HS-27A (cell line): ENCODE measurements at regions not wholly inside any gene's neighbourhood (a gene's known extent, or its start where the extent isn't known, plus 50 kb on each side); places are given as distances from the start of the nearest gene placed in this dataset.

Experiments used
- DNase-seq: peaks from one replicate; pipeline ENCODE4 v3.0.0-alpha.2; 2012; ENCODE audit warnings: low read depth, missing footprints

DNA sequence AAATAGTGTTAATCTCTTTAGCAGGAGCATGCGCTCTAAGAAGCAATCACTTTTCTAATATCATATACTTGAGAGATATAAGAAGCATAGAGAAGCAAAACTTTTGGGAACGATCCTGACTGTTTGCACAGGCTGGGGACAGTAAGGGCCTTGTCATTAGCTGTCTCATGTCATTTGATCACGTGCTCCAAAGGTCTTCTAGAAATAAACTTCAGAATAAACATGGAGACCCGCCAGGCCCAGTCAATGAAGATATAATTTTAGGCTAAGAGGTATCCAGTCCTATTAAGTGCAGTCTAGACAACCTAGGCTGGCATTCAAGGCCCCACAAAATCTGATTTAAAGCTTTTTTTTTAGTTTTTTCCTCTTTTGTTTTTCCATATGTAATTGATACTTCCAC, 111.0 kb upstream of the APC start:
- no peak for DNase-seq

DNA sequence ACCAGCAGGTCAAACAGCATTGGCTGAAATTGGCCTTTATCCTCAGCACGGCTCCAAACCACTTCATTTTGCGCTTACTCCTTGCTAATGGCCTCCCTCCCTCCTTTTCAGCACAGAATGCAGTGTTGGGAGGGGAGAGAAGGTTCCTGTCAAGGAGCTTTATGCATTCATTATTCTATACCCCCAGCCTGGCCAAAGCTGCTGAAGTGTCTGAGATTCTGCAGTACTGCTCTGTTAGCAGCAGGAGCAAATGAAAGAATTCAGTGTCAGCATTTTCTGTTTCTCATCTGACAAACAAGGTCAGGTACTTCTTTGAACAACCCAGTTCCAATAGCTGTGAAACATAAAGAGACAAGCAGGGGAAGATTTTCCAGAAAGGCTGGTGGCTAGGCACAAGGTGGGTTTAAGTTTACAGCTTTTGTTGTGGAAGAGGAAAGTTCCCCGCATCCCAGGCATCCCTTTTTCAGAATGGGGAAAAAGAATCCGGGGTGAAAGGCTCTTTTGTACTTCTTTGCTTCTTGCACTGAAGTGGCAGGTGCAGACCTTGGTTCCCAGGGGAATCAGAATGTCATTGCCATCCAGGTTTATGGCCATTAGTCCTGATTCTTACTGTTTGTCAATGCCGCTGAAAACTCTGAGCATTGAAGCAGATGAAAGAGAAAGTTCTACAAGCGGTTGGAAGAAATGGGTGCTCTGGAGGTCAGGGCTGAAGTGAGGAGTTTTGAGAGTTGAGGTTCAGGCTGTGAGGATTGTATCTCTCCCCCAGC, 109.3 kb upstream of the APC start:
- no peak for DNase-seq

DNA sequence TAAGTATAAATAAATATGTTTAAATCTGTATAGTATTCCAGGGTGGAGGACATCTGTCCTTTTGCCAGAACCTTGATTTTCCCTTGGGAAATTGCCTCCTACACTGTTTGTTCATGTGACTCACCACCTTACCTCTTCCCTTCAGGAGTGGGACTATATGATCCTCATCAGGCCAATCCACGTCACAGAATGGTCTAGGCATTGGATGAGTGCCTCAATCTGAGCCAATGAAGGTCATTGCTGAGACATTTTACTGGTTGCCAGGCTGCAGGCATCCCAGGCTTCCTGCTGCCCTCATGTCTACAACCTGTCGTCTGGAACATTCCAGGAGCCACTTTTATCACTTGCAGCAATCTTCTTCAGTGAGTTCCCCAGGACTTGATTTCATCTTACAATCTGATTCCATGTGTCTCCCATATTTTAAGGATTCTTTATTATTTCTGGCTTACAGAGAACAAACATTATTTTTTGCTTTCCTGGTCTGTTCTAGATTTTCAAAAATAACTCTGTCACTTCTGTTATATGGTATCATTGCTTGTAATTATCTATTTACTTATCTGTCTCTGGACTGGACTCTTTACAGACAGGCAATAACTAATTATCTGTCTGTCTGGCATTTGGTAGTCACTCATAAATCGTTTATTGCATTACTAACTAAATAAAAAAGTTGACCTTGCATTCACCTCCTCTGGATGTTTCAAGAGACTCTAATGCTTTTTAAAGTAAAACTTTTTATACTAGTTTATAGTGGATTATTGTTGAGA, 107.3 kb upstream of the APC start:
- no peak for DNase-seq

DNA sequence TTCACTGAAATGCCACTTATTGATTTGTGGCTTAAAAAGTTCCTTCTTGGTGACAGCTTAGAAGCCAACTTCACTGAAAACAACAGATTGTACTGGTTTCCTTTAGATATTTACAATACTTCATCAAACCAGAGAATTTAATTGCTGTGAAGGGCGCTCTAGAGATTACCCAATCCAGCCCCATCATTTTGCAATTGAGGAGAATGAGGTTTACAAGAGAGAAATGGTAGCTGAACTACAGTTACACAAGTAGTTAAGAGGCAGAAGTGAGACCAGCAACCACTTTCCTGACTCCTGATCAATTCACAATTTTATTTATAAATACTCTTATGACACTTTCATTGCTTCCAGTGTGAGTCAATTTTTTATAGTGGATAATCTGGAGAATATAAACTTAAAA, 103.5 kb upstream of the APC start:
- DNase-seq, result no peak

DNA sequence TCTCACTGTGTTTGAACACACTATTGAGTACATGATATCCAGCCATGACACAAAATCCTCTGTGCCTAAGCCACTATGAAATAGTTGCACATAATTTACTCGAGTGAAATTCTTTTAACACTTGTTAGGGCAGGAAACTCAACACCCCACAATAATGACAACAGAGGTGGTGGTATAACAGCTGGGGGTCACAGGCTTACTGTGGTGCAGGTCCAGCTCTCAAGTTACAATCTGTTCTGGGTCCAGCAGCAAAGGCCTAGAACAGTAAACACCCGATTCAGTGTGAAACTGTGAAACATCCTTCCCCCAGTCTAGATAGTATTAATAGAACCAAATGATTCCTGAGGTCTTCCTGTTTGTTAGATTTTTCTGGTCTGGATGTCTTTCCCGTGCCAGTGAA, 102.9 kb upstream of the APC start:
- no peak for DNase-seq

DNA sequence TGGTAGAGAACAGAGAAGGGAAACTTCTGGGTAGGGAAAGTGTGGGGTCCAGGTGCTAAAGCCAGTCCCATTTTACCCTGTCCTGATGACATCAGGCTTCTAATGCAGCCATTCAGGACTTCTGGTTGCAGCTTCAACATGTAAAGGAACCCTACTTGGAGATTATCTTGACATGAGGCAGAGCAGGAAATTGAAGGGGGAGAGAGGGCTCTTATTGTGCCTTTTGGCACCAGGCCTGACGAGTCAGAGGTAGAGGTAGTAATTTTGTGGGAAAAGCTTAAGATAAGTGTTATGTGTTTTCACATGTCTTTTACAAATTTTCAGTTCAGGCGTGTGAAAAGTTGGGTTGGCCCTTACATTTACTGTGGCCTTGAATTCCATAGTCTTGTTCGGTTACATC, 102.4 kb upstream of the APC start:
- DNase-seq, result no peak

DNA sequence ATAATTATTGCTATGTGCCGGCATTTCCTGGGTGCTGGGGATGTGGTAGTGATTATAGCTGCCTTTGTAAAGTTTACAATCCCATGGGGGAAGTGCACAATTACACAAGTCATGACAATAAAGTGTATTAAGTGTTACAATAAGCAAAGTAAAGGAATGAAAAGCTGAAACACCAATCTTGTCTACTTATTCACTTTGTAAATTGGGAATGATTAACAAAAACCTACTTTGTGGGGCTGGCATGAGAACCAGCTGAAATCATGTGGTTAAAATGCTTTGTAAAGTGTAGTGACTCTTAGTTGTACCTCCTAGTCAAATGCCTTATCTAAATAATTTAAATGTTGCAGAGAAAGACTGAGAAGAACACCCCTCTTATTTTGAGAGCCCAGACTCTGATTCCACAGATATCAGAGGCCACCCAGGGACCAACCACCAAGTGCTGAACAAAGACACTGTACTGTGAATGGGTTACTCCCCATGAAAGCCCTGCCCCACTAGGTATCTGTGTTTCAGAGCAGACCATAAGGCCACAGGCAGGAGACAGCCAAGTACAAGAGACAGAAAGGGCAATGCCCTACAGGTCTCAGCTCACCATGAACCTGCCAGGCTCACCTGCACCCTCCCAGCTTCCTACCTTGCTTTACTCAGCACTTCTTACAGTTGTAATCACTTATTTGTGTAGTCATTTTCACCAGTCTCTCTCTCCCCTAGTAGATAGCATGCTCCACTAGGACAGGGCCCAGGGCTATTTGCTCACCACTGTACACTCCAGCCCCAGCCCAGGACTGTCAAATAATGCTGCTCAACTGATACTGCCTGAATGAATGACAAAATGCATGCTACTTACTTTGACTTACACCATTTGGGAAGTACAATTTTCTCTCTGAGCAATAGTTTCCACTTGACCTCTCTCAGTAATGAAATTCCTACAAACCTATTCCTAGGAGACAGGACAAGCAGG, 101.6 kb upstream of the APC start:
- DNase-seq, result no peak

DNA sequence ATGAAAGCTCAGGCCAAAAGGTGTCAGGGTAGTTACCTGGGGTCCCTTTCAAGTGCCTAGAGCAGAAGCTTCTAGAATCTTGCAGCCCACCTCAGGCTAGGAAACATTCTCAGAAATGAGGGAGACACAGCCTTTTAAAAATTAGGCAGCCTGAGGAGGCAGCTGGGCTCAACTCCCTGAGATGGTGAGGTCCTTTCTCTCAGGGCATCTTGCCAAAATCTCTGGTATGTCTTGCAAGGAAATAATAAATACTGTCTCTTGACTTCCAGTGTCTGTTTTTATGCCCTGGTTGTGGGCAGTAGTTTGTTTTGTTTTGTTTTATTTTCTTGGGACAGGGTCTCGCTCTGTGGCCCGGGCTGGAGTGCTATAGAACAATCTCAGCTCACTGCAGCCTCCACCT, 100.9 kb upstream of the APC start:
- DNase-seq, result no peak

DNA sequence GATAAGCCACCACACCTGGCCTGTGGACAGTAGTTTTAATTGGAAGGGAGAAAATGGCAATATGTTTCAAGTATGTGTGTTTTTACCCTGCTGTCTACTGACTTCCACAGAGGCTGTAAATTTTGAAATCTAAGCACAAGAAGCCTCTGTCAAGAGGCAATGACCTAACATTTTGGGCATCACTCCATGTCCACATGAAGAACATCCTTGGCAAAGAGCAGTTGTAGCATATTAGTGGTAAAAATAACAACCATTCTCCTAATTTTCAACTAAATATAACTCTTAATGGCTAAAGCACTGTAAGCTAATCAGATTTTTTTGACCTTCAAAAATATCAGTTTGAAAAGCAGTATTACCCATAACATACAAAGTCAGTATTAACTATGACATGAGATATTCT, 100.3 kb upstream of the APC start:
- DNase-seq, result no peak

DNA sequence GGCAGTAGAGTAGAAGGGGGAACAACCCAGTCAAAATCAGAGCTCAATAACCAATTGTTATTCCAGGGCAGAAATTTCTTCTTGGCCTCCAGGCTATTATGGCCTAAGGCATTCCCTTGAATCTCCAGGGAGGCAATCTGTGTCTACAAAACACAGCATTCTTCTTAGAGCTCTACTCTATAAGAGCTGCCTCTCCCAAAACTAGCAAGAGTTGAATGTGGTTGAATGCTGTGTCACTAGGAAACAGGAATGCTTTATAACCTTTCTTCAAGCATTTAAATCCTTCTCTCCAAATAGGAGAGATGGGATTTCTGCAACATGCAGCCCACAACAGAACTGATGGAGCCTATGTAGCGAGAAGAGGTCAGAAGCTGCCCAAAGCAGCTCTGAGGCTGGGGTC, 97.1 kb upstream of the APC start:
- no peak for DNase-seq

DNA sequence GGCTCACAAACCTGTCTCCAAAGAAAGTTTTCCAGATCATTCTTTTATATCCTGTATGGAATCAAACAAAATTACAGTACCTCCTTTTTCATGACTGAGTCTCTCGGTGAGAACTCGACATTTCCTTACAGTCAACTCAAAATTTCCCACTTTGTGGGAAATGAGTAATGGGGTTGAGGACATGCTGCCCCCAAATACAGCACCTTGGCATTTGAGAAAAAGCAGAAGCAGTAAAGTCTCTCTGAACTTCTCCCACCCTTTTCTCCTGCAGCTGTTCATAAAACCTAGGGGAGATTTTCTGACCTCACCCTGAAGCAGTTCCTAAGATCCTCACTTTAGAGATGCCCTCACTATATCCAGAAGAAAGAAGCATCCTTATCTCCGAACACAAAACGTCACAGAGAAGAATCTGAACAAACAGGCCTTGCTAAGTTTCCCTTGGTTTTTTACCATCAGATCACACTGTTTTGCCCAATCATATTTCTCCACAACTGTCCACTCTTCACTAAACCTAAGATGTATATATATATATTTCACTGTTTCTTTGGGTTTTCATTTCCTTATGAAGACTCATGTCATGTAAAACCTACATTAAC, 96.1 kb upstream of the APC start:
- no peak for DNase-seq

DNA sequence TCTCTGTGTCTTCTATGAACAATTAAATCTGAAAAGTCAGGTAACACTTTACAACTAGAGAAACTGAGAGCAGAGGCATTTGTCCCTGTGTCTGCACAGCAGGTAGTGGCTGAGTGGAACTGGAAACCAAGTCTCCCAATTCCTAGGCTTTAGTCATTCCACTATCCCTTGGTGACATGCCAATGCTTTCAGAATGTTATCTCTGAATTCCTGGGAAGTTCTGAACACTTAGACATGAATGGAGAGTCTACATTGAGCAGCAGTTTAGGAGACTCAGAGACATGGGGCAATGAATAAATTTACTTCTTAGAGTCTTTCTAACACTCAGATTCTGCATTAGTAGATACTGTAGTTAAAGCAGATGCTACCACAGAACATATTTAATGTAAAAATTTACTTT, 94.8 kb upstream of the APC start:
- DNase-seq, result no peak

DNA sequence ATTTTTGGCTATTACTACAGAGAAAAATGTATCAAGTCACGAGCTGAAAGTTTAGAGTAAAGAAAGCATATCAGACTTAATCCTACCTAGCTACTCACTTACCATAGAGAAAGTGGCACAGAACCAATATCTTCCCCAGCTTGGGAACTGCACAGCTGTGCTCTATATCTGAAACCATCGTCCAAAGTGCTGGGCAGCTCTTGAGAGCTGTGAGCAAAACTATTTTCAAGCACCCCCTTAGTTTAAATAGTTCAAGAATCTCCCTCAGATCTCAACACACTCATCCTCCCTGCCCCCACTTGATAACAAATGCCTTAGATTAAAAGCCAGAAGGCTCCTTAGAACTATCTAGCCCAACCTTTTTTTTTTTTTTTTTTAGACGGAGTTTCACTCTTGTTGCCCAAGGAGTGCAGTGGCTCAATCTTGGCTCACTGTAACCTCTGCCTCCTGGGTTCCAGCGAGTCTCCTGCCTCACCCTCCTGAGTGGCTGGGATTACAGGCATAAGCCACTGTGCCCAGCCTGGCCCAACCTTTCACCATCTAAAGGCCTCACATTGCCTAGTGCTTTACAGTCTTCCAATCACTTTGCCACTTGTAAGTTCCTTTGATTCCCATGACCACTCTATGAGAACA, 94.2 kb upstream of the APC start:
- no peak for DNase-seq

DNA sequence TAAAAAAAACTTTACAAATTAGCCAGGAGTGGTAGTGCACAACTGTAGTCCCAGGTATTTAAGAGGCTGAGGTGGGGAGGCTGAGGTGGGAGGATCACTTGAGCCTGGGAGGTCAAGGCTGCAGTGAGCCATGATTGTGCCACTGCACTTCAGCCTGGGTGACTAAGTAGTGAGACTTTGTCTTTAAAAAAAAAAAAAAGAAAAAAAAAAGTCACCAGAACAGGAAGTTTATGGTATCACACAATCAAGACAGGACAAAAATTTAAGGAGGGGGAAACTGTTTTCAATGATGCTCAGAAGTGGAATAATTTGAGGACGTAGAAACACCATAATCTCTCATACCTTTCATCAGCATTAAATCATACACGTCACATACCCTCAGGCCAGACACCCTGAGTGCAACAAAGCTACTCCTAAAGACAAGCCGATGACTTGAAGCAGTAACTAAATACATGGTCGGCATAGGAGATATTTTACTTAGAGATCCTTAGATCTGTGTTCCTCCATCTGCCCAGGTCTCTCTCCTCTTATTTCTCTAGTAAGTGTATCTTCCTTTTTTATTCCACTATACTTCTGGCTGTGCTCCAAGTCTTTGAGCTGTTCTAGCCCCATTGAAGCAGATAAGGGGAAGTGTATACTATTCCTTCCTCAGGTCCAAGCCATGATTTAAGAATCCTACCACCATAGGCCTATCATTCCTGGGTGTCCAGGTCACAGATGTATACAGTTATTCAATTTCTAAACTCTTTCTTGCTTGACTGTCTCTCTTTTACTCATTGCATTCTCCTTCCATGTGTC, 91.3 kb upstream of the APC start:
- no peak for DNase-seq

DNA sequence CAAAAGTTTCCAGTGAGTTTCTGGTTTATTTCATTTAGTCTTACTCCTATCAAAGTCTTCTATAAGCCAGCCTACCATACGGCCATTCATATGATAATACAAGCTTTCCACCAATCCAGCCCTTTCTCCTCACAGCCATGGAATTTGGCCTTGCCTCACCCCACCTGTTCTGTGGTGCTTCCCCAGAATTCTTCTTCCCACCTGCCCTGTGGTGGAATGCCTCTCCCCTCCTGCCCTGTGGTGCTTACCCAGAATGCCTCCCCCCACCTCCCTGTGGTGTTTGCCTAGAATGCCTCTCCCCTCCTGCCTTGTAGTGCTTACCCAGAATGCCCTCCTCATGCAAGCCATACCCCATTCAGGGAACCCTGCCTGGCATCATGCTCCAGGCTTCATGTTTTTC, 90.3 kb upstream of the APC start:
- DNase-seq, result no peak

DNA sequence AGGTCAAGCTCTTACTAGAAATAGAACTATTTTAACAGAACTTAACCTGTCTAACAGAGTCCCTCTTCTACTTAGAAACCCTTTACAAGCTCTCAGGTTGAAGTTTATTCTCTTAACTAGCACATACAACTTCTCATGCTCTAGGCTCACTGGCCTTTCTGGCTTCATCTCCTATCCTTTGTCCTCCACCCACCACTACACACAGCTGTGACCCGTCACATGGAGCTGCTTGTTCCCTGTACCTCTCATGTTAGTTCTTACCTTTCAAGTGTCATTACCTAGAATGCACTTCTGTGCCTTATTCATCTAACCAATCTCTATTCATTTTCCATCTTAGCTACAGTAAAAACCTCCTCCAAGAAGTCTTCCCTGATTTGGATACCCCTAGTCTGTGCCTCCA, 89.4 kb upstream of the APC start:
- DNase-seq, result no peak

DNA sequence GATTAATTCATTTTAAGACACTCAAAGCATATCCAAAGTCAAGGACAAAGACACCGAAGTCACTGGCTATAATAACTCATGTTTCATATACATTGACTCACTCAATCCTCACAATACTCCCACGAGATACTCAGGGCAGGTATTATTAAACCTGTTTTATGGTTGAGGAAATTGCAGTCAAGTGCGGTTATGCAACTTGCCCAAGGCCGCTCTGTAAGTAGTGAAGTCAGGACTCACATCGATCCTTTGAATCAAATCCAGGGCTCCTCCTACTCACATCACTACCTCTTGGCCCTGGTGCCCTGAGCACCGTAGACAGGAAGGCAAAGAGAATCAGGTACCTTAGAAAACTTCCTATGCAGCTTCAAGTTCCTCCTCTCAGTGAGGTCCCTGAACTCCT, 87.8 kb upstream of the APC start:
- DNase-seq, result no peak

DNA sequence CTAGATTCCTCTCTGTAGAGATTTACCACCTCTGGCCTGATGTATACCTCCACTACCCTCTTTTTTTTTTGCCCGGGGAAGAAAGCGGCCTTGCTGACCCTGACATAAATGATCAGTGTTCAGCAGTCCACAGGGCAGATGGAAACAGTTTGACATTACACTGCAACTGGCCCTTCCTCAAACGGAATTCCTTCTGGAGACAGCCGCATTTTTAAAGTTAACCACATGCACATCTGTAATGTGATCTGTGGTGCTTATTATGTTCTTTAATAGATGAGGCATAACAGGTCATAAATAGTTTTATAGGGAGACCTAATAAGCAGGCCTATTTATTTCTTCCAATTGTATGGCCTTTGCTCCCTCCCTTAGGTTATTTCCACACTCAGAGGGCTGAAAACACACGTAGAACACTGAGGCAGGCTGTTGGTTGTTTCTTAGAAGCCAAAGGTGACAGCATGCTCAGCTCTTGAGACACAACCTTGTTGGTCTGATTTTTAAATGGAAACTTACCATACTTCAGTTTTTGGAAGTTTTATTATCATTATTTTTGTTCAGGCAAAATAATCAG, 84.0 kb upstream of the APC start:
- DNase-seq, result no peak

DNA sequence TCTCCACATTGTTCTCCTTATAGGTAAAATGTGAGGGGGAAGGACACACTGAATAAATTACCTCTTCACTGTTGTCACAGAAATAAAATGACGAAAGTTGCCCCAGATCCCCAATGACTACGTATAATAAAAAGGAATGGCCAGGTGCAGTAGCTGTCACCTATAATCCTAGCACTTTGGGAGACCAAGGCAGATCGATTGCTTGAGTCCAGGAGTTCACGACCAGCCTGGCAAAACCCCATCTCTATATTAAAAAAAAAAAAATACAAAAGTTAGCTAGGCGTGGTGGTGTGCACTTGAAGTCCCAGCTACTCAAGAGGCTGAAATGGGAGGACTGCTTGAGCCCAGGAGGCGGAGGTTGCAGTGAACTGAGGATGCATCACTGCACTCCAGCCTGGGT, 82.2 kb upstream of the APC start:
- DNase-seq, result no peak

DNA sequence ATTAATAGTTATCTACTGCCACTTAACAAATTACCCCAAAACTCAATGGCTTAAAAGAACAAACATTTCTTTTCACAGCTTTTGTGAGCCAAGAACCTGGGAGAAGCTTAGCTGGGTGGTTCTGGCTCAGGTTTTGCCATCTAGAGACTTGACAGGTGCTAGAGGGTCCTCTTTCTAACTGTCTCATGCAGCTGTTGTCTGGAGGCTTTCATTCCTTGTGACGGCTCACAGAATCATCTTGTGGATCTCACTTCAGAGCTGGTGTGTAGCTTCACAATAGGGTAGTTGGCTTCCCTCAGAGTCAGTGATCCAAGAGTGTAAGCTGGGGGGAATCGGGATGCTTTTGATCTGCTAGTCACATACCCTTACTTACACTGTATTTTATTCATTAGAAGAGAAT, 81.2 kb upstream of the APC start:
- DNase-seq, result no peak

DNA sequence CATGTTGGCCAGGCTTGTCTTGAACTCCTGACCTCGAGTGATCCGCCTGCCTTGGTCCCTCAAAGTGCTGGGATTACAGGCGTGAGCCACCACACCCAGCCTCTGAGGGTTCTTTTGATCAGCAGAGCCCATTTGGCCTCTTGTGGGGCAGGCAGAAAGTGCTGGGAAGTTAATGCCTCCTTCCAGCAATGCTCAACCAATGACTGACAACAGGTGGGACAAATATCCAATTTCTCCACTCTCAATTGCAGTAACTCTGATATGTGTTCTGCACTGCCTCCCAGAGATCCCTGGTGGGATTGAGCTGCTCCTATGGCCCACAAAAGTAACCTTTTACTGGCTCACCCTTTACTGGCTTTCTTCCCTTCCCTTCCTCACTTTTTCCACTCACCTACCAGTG, 79.9 kb upstream of the APC start:
- no peak for DNase-seq
